ENCODE measurements at regions not wholly inside any gene's neighbourhood (a gene's known extent, or its start where the extent isn't known, plus 50 kb on each side); places are given as distances from the start of the nearest gene placed in this dataset.

- POLR2A ChIA-PET, result interaction anchor here (0.6 kb wide), 1 partner anchor 58 kb away, joined by 4 read pairs; no protein-coding TSS in a partner anchor
- no peaks in the 10 kb centered on the region for H3K36me3 Mint-ChIP-seq (ENCODE audit: insufficient read depth, unreplicated experiment)
- H3K9me3 Mint-ChIP-seq (ENCODE audit: unreplicated experiment), result no peaks in the 10 kb centered on the region
- H3K4me1 Mint-ChIP-seq (ENCODE audit: insufficient read depth, unreplicated experiment), result peaks cover 8% of the 10 kb centered on the region
- no TSS peak for BruUV-seq (replicated peaks)
- DNase-seq (ENCODE audit: unreplicated experiment), result no peak
- H3K27ac Mint-ChIP-seq (ENCODE audit: low read depth, unreplicated experiment), result no peak overlapping the region
- intact Hi-C loops (cut with micrococcal nuclease), result no loop called here
- H3K4me3 Mint-ChIP-seq (ENCODE audit: unreplicated experiment), result no peak overlapping the region
- CTCF ChIA-PET, result no interaction called here
- no peaks in the 10 kb centered on the region for H3K27me3 Mint-ChIP-seq (ENCODE audit: insufficient read depth, unreplicated experiment)
- TF ChIP-seq CTCF (IDR thresholded peaks at IDR 0.05; ENCODE audit: unreplicated experiment), result no peak
Measured at GRCh38 chr17:13741744-13742143, 140.0 kb upstream of the HS3ST3A1 start.

GRCh38 chr17:13743906-13744305 is 142.2 kb upstream of the HS3ST3A1 start:
- no peaks in the 10 kb centered on the region for H3K9me3 Mint-ChIP-seq (ENCODE audit: unreplicated experiment)
- intact Hi-C loops (cut with micrococcal nuclease), result no loop called here
- no TSS peak for BruUV-seq (replicated peaks)
- no peaks in the 10 kb centered on the region for H3K36me3 Mint-ChIP-seq (ENCODE audit: insufficient read depth, unreplicated experiment)
- peak overlapping the region; percentile 44 for H3K27ac Mint-ChIP-seq (ENCODE audit: low read depth, unreplicated experiment)
- DNase-seq (ENCODE audit: unreplicated experiment), result peak; percentile 35
- ChIA-PET POLR2A (interaction anchor here (0.5 to 2.4 kb wide), 6 partner anchors 10 to 30 kb away, joined by 3 to 11 read pairs (median 6); no protein-coding TSS in a partner anchor), CTCF (interaction anchor here (0.5 to 1.4 kb wide), 5 partner anchors 31 to 558 kb away, joined by 3 to 4 read pairs (median 3); no protein-coding TSS in a partner anchor)
- no peak overlapping the region for H3K4me3 Mint-ChIP-seq (ENCODE audit: unreplicated experiment)
- H3K4me1 Mint-ChIP-seq (ENCODE audit: insufficient read depth, unreplicated experiment), result peaks cover 8% of the 10 kb centered on the region
- no peaks in the 10 kb centered on the region for H3K27me3 Mint-ChIP-seq (ENCODE audit: insufficient read depth, unreplicated experiment)
- no peak for TF ChIP-seq CTCF (IDR thresholded peaks at IDR 0.05; ENCODE audit: unreplicated experiment)

GRCh38 chr17:13746404-13746803 is 144.7 kb upstream of the HS3ST3A1 start:
- TF ChIP-seq CTCF (IDR thresholded peaks at IDR 0.05; ENCODE audit: unreplicated experiment), result no peak
- H3K27me3 Mint-ChIP-seq (ENCODE audit: insufficient read depth, unreplicated experiment), result no peaks in the 10 kb centered on the region
- no peak overlapping the region for H3K27ac Mint-ChIP-seq (ENCODE audit: low read depth, unreplicated experiment)
- no peak for DNase-seq (ENCODE audit: unreplicated experiment)
- H3K9me3 Mint-ChIP-seq (ENCODE audit: unreplicated experiment), result no peaks in the 10 kb centered on the region
- BruUV-seq (replicated peaks), result no TSS peak
- ChIA-PET POLR2A (no interaction called here), CTCF (interaction anchor here (0.6 to 1.6 kb wide), 2 partner anchors 11 to 148 kb away, joined by 3 to 4 read pairs; no protein-coding TSS in a partner anchor)
- H3K4me3 Mint-ChIP-seq (ENCODE audit: unreplicated experiment), result no peak overlapping the region
- H3K36me3 Mint-ChIP-seq (ENCODE audit: insufficient read depth, unreplicated experiment), result no peaks in the 10 kb centered on the region
- peaks cover 13% of the 10 kb centered on the region for H3K4me1 Mint-ChIP-seq (ENCODE audit: insufficient read depth, unreplicated experiment)
- intact Hi-C loops (cut with micrococcal nuclease), result no loop called here

- ChIA-PET CTCF (no interaction called here), POLR2A (interaction anchor here (0.5 to 1.0 kb wide), 2 partner anchors 26 to 1247 kb away, joined by 3 read pairs; no protein-coding TSS in a partner anchor)
- BruUV-seq (replicated peaks), result no TSS peak
- Mint-ChIP-seq H3K4me1 (ENCODE audit: insufficient read depth, unreplicated experiment) (peaks cover 12% of the 10 kb centered on the region), H3K9me3 (ENCODE audit: unreplicated experiment) (no peaks in the 10 kb centered on the region), H3K27me3 (ENCODE audit: insufficient read depth, unreplicated experiment) (no peaks in the 10 kb centered on the region), H3K36me3 (ENCODE audit: insufficient read depth, unreplicated experiment) (no peaks in the 10 kb centered on the region), H3K27ac (ENCODE audit: low read depth, unreplicated experiment) (no peak overlapping the region), H3K4me3 (ENCODE audit: unreplicated experiment) (no peak overlapping the region)
- TF ChIP-seq CTCF (IDR thresholded peaks at IDR 0.05; ENCODE audit: unreplicated experiment), result no peak
- intact Hi-C loops (cut with micrococcal nuclease), result no loop called here
- DNase-seq (ENCODE audit: unreplicated experiment), result no peak
Measured at GRCh38 chr17:13749166-13749890, 147.6 kb upstream of the HS3ST3A1 start.

Measured in MCF 10A (cell line).